Stimulated activated CD8-positive, alpha-beta memory T cell treated with anti-CD3 and anti-CD28 coated beads, Interleukin-4, amount 100 ng/mL, for 24 hours (primary cell): ENCODE measurements at regions not wholly inside any gene's neighbourhood (a gene's known extent, or its start where the extent isn't known, plus 50 kb on each side); places are given as distances from the start of the nearest gene placed in this dataset.
A peak's percentile ranks its signal among the peaks of the same experiment; 100 is the strongest.

Source experiments
- DNase-seq: peaks from one replicate; pipeline ENCODE4 v3.0.0-alpha.2; 2020; ENCODE audit warnings: low read depth

DNA sequence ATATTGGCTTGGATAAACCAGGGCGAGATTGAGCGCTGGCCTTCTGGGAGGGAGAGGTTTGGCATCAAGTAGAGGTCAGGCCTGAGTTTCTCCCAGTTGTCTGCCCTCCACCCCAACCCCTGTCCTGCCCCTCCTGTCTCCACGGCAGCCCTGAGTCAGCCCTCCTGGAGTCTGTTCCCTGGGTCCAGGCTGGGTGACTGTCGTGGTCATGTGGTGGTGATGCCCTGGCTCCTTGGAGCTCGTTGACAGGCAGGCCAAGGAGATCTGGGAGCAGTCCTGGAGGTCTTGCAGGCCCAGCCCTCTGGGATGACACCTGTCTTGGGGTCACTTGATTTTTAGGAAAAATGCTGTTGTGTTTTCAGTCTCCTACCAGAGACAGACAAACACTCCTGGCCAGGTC is 53.6 kb upstream of the PODXL start:
- no peak for DNase-seq

DNA sequence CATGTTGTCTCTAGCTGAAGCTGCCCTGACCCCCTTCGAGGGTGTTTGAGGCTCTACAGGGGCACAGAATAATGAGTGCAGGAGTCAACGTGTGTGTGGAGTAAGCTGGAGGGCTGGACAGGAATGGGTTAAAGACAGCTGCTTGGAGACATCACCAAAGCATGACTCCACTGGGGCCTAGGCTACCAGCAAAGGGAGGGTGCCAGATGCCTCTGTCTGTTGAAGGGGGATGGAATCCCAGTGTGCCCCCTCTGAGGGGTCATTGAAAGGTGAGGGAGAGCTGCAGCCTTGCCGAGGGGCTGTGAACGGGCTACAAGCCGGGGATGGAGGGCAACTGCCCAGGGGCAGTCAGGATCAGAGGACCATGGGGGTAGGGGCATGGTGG is 51.7 kb upstream of the PODXL start:
- DNase-seq, result no peak

DNA sequence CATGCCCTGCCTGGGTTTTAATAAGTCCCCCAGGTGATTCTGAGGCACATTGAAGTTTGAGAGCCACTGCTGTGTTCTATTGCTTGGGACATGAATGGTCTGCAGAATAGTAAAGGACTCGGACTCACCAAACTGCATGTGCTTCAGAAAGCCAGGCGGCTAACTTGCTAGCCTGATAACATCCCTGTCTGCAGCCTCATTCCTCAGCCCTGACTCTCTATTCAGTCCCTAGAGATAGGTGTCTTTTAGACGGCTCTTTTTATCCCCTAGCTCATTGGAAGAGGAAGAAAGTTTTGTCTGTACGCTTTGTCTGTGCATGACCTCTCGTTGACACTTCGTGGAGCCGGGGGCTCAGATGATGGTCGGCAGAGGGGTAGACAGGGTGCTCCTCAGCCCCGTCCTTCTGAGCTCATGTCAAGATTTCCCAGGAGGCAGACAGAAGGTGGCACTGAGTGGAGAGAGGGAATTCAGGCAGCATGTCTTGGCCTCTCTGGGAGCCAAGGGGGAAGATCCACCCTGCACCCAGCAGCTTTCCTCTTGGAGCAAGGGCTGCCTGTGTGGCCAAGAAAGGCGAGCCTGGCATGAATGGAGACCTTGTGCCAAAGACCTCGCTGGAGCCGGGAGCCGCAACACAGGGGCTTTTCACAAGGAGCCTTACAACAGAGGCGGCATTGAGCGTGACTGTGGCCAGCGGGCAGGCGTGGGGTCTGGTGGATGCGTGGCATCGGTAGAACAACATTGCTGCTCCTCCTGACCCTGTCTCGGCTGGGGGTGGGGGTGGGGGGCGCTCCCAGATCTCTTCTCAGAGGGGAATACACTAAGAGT is 51.1 kb upstream of the PODXL start:
- no peak for DNase-seq

DNA sequence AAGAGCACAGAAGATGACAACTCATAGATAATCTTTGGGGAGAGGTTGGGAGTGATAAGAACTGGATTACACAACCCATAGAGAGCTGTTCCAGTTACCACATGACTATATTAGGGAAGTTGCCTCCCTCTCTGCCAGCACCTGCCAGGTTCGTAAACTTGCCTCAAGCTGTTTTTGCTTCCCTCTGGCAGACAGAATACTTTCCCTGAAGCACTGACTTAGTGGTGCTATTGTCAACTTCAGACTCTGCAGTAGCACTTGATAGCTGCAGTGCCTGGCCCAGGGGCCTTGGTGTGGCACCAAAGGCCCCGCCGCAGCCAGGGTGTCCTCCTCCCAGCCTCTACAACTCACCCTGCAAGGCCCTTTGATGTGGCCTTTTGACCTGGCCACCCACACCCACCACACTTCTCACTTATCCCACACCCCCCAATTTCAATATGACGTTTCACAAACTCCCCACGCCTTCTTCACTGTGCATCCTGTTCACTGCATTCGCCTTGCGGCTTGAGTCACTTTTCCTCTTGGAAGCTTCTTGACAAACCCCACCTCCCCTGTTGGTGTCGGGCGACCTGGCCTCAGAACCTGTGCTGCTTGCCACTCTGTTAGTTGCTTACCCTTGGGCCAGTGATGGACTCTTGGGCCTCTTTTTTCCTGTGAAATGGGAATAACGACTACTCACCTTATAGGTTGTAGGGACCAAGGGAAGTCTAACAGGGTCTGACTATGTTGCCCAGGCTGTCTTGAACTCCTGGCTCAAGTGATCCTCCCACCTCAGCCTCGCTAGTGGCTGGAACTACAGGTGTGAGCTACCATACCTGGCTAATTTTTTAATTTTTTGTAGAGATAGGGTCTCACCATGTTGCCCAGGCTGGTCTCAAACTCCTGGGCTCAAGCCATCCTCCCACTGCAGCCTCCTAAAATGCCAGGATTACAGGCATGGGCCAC is 50.2 kb upstream of the PODXL start:
- peak; percentile 10 for DNase-seq
